ENCODE measurements at regions not wholly inside any gene's neighbourhood (a gene's known extent, or its start where the extent isn't known, plus 50 kb on each side); places are given as distances from the start of the nearest gene placed in this dataset.

- no peak for TF ChIP-seq CTCF (IDR thresholded peaks at IDR 0.05; ENCODE audit: low read depth, low read length, missing control alignments)
- DNase-seq (ENCODE audit: extremely low read depth, low read depth): no peak
- H3K4me3 ChIP-seq (replicated peaks; ENCODE audit: low read depth, low read length): no peak overlapping the region
Observed at GRCh38 chr12:105939181-105939721, 199.5 kb downstream of the NUAK1 start.

- DNase-seq (ENCODE audit: extremely low read depth, low read depth): no peak
- TF ChIP-seq CTCF (IDR thresholded peaks at IDR 0.05; ENCODE audit: low read depth, low read length, missing control alignments): no peak
- no peak overlapping the region for H3K4me3 ChIP-seq (replicated peaks; ENCODE audit: low read depth, low read length)
Observed at GRCh38 chr12:105942281-105942680, 196.5 kb downstream of the NUAK1 start.

- DNase-seq (ENCODE audit: extremely low read depth, low read depth): no peak
- no peak overlapping the region for H3K4me3 ChIP-seq (replicated peaks; ENCODE audit: low read depth, low read length)
- TF ChIP-seq CTCF (IDR thresholded peaks at IDR 0.05; ENCODE audit: low read depth, low read length, missing control alignments): no peak
Observed at GRCh38 chr12:105943525-105943924, 195.2 kb downstream of the NUAK1 start.

DNA sequence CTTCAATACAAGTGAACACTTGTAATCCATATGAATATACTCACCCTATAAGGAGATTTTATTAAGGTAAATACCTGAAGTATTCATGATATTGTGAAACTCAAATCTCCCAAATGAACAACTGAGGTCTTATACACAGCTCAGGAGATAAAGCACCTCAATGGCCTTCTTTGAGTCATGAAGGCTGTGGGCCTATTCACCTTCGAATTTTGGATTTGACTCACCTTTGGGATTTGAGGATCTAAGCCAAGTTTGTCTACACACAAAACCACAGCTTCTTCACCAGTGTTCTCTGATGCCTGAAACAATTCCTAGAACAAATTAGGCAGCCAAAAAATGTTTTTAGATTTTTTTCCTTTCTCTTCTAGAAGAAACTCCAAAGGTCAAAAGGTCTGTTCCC is 194.1 kb downstream of the NUAK1 start:
- no peak for DNase-seq (ENCODE audit: extremely low read depth, low read depth)
- no peak overlapping the region for H3K4me3 ChIP-seq (replicated peaks; ENCODE audit: low read depth, low read length)
- no peak for TF ChIP-seq CTCF (IDR thresholded peaks at IDR 0.05; ENCODE audit: low read depth, low read length, missing control alignments)

DNA sequence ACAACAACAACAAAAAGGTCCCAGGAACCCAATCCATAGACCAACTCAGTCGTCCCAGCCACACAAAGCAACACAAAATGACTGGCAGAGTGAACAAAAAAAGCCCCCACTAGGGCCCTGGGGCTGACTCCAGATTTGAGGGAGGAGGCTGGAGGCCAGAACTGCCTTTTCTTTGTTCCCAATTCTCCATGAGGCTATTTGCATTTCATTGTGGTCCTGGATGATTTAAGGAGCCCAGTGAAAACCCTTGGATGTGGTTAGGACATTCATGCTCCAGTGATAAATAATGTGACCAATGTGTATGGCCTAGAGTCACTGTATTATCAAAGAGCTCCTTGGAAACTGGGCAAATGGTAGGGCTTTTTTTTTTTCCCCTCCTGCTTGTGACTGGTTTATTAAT is 192.9 kb downstream of the NUAK1 start:
- no peak for TF ChIP-seq CTCF (IDR thresholded peaks at IDR 0.05; ENCODE audit: low read depth, low read length, missing control alignments)
- DNase-seq (ENCODE audit: extremely low read depth, low read depth): no peak
- H3K4me3 ChIP-seq (replicated peaks; ENCODE audit: low read depth, low read length): no peak overlapping the region

DNA sequence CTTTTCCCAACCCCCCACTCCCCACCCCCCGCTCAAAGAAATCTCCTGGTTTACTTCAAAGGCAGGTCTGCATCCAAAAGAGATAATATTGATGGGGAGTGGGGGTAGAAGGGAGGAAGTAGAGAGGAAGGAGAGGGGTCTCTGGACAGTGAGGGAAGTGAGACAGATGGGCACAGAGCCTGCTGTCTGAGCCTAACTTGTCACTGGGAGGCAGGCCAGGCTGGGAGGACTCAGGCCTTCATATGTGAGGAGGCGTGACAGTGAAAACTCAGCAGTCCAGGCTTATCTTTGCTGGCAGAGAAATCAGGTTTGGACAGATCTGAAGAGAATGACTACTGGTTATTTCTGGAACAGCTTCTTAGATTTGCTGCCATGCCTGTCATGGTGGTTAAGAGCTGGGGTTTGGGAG is 192.3 kb downstream of the NUAK1 start:
- no peak for DNase-seq (ENCODE audit: extremely low read depth, low read depth)
- TF ChIP-seq CTCF (IDR thresholded peaks at IDR 0.05; ENCODE audit: low read depth, low read length, missing control alignments): no peak
- H3K4me3 ChIP-seq (replicated peaks; ENCODE audit: low read depth, low read length): no peak overlapping the region

- H3K4me3 ChIP-seq (replicated peaks; ENCODE audit: low read depth, low read length): no peak overlapping the region
- no peak for TF ChIP-seq CTCF (IDR thresholded peaks at IDR 0.05; ENCODE audit: low read depth, low read length, missing control alignments)
- DNase-seq (ENCODE audit: extremely low read depth, low read depth): no peak
Observed at GRCh38 chr12:105947906-105948305, 190.8 kb downstream of the NUAK1 start.
